GM21447 (cell line): ENCODE measurements at regions not wholly inside any gene's neighbourhood (a gene's known extent, or its start where the extent isn't known, plus 50 kb on each side); places are given as distances from the start of the nearest gene placed in this dataset.

ENCODE experiments used
- ATAC-seq: cut with Tn5 transposase; IDR thresholded peaks from one replicate; pipeline ENCODE4 v1.9.1; 2021; ENCODE audit not compliant: unreplicated experiment

- no peak for ATAC-seq
These were observed 387.0 kb upstream of the KHDRBS2 start for GRCh38 chr6:62672989-62673388.

DNA sequence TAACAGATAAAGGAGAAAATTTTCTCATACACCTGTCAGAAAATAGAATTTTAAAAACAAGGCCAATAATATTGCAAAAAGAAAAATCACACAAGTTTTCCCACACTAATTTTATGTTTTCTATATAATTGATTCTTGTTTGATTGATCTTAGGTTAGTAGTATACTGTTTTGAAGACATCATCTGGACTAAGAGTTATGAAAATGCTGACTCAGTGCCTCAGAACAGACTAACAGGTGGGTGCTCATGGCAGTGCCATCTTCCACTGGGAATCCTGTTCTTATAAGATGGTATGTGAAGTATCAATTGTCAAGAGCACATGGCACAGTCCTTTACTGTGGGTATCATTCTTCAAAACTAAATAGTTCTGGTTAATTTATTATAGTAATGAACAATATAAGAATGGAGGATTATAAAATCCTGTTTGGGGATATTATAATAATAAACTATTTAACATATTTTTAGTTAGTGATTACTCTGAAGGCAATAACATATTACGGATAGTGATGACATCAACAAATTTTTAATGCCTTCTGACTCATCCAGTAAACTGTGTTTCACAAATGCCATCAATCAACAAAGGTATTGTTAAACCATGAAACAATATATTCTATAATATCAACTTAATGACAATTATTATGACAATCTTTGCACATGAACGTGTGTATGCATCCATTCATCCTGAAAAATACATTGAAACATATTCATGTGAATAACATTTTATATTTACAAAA lies 384.6 kb upstream of the KHDRBS2 start:
- ATAC-seq, result no peak

DNA sequence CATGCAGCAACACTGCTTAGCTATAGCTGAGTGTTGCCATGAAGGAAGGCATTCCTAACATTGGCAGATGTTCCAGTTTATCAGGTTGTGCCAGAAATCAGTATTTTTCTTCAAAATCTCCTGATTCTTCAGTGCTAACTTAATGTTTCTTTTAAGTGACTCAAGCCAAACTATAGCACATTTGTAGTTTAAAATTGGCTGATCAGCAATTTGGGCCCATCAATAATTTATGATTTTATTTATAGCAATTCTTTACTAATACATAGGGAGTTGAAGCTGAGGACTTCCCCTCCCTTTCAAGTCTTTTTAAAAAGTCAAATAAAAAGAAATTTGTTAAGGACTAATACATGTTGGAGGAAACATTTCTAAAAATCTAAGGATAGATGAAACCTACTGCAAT lies 383.8 kb upstream of the KHDRBS2 start:
- ATAC-seq, result no peak

DNA sequence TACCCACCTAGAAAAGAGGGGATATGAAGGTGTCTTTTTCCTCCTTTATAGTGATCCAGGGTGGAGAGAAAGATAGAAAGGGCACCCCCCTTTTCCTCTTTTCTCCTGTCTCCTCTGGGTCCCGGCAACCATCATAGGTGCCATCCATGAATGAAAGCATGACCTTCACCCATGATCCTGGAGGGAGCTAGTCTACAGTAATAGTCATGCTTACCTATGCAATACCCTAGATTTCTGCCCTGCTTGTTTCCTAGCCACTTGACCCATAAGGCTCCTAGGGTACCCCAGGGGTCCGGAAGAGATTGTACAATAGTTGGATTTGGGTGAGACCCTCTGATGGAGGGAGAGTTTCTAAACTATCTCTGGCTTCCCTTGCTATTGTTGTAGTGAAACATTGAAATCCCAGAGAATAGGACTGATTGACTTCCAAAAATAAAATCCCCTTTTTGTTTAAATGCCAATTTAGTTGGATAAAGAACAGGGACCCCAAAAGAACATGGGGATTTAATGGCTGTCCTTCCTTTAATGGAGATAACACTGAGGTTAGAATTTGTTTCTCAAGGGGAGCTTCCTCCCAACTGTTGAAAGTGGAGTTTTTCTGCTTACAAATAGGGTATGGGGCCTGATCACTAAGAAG lies 366.8 kb upstream of the KHDRBS2 start:
- no peak for ATAC-seq

DNA sequence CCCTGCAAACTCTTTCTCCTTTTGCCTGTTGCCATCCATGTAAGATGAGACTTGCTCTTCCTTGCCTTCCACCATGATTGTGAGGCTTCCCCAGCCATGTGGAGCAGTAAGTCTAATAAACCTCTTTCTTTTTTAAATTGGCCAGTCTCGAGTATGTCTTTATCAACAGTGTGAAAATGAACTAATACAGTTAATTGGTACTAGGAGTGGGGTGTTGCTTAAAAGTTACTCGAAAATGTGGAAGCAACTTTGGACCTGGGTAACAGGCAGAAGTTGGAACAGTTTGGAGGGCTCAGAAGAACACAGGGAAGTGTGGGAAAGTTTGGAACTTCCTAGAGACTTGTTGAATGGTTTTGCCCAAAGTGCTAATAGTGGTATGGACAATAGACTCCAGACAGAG lies 359.2 kb upstream of the KHDRBS2 start:
- ATAC-seq, result no peak

GRCh38 chr6:62640749-62641148 lies 354.7 kb upstream of the KHDRBS2 start:
- no peak for ATAC-seq

GRCh38 chr6:62626661-62627060 lies 340.6 kb upstream of the KHDRBS2 start:
- ATAC-seq, result no peak

DNA sequence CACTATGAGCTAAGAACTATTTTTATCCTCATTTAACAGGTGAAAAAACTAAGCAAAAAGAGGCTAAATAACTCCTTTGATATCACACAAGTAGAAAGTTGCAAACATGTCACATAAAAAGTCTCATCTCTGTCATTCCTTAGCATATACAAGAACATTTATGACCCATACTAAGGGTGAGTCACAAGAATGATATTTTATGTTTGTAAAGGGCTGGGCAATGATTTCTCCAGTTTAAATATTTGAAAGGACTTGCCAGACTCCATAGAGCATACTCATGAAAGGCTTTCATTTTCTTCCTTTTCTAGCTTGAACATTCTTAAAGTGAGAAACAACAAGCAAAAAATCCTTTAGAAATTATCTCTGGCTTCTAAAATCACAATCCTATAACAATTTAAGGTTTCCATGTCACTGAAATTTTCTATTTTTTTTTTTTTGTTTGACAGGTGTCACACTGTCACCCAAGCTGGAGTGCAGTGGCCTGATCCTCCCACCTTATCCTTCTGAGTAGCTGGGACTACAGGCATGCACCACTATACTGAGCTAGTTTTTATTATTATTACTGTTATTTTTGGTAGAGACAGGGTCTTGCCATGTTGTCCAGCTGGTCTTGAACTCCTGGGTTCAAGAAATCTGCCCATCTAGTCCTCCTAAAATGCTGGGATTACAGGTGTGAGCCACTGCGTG lies 338.0 kb upstream of the KHDRBS2 start:
- ATAC-seq, result no peak

DNA sequence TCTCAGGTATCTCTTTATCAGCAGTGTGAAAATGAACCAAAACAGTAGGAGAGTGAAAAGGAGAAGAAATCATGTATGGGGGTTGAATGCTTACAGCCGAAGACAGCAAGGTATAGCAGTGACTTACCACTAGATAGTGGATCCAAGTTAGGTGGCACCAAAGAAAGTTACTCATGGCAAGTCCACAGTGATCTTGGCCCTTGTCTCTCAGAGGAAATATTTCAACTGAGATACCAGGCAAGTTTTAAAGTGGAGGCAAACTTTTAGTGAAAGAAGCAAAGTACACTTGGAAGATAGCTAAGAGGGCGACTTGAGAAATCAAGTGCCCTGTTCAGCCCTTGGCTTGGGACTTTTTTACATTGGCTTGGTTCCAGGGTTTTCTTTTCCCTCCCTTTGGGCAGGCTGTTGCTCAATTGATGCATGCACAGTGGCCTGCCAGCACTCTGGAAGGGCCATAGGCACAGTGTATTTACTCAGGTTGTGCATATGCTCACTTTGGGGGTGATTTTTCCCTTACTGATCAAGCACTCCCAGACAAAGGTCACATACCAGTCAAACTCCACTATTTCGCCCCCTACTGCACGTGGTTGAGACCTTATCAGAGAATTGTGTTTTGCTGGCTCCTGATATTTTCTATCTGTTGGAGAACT lies 329.5 kb upstream of the KHDRBS2 start:
- ATAC-seq, result no peak

- no peak for ATAC-seq
These were observed 328.4 kb upstream of the KHDRBS2 start for GRCh38 chr6:62614442-62614841.

- no peak for ATAC-seq
These were observed 327.9 kb upstream of the KHDRBS2 start for GRCh38 chr6:62613928-62614327.

DNA sequence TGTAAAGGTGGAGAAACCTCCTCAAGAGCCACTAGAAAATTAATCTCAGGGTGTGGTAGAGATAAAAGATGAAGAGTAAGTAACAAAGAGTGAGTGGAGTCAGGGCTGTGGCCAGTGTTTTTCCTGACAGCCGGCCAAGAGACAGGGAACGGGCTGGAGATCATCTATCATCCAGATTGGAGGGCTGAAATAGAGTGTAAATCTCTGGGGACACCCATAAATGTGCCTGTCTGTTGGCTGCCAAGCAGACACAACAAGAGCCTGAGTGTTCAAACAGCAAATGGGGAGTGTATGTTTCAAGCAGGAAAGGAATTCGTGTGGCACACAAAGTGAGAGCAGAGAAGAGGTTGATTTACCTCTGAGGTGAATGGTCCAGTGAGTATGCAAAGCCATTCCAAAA lies 326.4 kb upstream of the KHDRBS2 start:
- no peak for ATAC-seq

GRCh38 chr6:62570372-62570771 lies 284.3 kb upstream of the KHDRBS2 start:
- no peak for ATAC-seq

DNA sequence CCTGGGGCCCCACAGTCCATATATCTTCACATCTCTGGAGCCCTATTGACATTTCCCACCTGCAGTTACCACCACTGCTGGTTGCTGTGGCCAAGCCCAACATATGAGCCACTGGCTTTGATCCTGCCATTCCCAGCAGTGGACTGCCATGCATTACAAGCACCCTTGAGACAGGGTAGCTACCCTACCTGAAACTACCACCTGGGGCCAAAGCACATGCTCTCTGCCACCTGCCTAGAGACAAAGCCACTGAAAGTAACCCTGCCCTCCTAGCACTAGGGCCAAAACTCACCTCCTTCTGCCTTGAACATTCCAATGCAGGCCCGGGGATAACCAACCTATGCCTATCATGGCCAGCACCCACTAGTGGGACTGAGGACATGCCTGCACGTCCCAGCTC lies 255.5 kb upstream of the KHDRBS2 start:
- no peak for ATAC-seq

- no peak for ATAC-seq
These were observed 245.0 kb upstream of the KHDRBS2 start for GRCh38 chr6:62530985-62531384.

- ATAC-seq, result no peak
These were observed 243.0 kb upstream of the KHDRBS2 start for GRCh38 chr6:62528894-62529526.

DNA sequence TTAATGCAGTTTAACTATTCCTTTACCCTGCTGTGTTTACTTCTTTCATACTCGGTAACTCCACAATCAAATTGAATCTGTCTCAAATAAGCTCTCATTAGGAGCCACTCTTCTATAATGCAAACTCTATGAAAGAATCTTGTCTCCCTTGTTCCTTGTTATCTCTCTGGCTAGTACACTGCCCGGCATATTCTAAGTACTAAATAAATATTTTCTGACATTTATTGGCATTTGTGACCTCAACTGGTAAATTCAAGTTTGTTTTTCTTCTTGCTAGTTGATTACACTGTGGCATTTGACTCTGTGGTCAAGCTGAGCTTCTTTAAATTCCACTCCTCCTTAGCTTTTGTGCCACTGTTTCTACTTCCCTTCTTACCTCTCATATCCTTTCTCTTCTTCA lies 237.6 kb upstream of the KHDRBS2 start:
- no peak for ATAC-seq

DNA sequence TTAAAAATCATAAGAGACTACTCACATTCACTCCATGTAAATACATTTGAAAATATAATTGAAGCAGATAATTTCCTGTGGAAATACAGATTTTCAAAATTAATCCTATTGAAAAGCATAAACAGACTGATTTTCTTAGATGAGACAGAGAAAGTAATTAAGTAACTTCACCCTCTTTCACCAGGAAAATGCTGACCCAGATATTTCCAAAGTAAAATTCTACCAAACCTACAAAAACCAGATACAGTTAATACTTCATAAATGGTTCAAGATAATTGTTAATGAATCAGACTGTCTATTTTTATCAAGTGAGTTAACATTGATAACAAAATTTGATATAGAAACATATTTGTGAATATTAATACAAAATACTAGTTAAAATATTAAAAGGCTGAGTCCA lies 233.5 kb upstream of the KHDRBS2 start:
- ATAC-seq, result no peak

DNA sequence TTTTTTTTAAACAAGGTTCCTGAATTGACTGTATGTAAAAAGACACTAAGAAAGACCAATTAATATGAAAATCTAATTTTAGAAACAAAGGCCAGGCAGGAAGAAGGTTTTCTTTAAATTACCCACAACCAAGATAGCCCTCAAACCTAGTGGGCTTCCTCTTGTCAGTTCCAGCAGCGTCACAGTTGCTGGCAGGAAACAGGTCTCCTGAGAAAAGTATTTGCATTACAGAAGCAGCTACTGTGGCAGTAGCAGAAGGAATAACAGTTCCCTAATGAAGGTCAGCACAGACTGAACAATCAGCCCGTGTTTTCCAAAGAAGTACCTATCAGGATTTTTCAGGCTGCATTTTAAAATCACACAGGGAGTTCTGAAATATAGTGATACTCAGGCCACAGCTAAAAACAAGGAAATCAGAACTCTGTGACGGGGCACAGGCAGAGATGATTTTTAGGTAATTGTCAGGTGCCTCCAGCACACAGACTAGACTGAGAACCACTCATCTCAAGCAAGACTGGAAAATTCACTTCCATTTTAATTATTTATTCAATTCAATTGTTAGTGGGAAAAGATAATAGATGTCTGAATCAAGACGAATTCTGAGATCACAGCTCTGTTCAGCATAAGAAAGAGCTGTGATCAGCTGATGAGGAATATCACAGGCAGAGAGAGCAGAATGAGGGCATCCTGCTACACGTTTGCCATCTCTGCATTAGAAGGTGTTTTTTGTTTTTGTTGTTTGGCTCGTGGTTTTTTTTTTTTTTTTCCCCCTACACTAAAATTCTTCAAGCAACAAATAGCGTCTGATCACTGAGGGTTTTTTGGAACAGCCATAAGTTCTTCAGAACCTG lies 230.5 kb upstream of the KHDRBS2 start:
- ATAC-seq, result no peak

- no peak for ATAC-seq
These were observed 206.3 kb upstream of the KHDRBS2 start for GRCh38 chr6:62492192-62492822.
